ENCODE measurements at regions not wholly inside any gene's neighbourhood (a gene's known extent, or its start where the extent isn't known, plus 50 kb on each side); places are given as distances from the start of the nearest gene placed in this dataset.

DNA sequence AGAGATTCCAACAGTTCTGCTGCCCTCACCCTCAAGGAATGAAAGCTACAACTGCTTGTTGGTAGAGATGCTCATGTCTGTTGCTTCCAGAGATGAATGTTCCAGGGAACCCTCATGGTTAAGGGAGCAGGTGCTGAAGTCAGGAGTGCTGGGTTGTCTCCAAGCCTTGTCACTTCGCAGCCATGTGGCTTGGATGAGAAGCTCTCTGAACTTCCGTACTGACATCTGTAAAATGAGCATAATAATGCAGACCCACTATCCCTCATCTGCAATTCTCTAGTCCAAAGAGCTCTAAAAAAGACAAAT lies 133.3 kb upstream of the ADRA1B start:
- TF ChIP-seq YY1 (IDR thresholded peaks at IDR 0.05) (no peak), GABPA (IDR thresholded peaks at IDR 0.05 in 1 of 2, conservative IDR thresholded peaks at IDR 0.05 in 1 of 2) (no peak), FOXA2 (IDR thresholded peaks at IDR 0.05) (no peak), TAF1 (conservative IDR thresholded peaks at IDR 0.05) (no peak), HNF4A (conservative IDR thresholded peaks at IDR 0.05) (no peak), NR2F2 (IDR thresholded peaks at IDR 0.05) (no peak), HNF4G (IDR thresholded peaks at IDR 0.05) (no peak), EGR1 (IDR thresholded peaks at IDR 0.05; ENCODE audit: low read depth in 2 of 2) (no peak), FOXA1 (IDR thresholded peaks at IDR 0.05) (no peak), RXRA (IDR thresholded peaks at IDR 0.05) (no peak), JUND (IDR thresholded peaks at IDR 0.05) (no peak), SP1 (IDR thresholded peaks at IDR 0.05) (no peak), ZBTB33 (IDR thresholded peaks at IDR 0.05) (no peak), RAD21 (IDR thresholded peaks at IDR 0.05) (no peak)
- TF ChIP-seq, protein P1, sequence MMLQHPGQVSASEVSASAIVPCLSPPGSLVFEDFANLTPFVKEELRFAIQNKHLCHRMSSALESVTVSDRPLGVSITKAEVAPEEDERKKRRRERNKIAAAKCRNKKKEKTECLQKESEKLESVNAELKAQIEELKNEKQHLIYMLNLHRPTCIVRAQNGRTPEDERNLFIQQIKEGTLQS (IDR thresholded peaks at IDR 0.05) = no peak
- TF ChIP-seq, protein P2, sequence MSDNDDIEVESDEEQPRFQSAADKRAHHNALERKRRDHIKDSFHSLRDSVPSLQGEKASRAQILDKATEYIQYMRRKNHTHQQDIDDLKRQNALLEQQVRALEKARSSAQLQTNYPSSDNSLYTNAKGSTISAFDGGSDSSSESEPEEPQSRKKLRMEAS (IDR thresholded peaks at IDR 0.05) = no peak
- TF ChIP-seq, protein P3, sequence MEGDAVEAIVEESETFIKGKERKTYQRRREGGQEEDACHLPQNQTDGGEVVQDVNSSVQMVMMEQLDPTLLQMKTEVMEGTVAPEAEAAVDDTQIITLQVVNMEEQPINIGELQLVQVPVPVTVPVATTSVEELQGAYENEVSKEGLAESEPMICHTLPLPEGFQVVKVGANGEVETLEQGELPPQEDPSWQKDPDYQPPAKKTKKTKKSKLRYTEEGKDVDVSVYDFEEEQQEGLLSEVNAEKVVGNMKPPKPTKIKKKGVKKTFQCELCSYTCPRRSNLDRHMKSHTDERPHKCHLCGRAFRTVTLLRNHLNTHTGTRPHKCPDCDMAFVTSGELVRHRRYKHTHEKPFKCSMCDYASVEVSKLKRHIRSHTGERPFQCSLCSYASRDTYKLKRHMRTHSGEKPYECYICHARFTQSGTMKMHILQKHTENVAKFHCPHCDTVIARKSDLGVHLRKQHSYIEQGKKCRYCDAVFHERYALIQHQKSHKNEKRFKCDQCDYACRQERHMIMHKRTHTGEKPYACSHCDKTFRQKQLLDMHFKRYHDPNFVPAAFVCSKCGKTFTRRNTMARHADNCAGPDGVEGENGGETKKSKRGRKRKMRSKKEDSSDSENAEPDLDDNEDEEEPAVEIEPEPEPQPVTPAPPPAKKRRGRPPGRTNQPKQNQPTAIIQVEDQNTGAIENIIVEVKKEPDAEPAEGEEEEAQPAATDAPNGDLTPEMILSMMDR (IDR thresholded peaks at IDR 0.05; ENCODE audit: low read depth, low read length, missing input control) = no peak
- TF ChIP-seq, protein P4, sequence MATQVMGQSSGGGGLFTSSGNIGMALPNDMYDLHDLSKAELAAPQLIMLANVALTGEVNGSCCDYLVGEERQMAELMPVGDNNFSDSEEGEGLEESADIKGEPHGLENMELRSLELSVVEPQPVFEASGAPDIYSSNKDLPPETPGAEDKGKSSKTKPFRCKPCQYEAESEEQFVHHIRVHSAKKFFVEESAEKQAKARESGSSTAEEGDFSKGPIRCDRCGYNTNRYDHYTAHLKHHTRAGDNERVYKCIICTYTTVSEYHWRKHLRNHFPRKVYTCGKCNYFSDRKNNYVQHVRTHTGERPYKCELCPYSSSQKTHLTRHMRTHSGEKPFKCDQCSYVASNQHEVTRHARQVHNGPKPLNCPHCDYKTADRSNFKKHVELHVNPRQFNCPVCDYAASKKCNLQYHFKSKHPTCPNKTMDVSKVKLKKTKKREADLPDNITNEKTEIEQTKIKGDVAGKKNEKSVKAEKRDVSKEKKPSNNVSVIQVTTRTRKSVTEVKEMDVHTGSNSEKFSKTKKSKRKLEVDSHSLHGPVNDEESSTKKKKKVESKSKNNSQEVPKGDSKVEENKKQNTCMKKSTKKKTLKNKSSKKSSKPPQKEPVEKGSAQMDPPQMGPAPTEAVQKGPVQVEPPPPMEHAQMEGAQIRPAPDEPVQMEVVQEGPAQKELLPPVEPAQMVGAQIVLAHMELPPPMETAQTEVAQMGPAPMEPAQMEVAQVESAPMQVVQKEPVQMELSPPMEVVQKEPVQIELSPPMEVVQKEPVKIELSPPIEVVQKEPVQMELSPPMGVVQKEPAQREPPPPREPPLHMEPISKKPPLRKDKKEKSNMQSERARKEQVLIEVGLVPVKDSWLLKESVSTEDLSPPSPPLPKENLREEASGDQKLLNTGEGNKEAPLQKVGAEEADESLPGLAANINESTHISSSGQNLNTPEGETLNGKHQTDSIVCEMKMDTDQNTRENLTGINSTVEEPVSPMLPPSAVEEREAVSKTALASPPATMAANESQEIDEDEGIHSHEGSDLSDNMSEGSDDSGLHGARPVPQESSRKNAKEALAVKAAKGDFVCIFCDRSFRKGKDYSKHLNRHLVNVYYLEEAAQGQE (IDR thresholded peaks at IDR 0.05) = no peak
- H3K36me3 ChIP-seq (ENCODE audit: control insufficient read depth in 4 of 4, insufficient read depth in 3 of 4, low read depth in 1 of 4, low read length in 3 of 4) = no peaks in the 10 kb centered on the region
- H3K4me3 ChIP-seq (ENCODE audit: low read depth in 1 of 3, low read length in 3 of 3) = no peak overlapping the region
- no peaks in the 10 kb centered on the region for H3K4me1 ChIP-seq (ENCODE audit: control insufficient read depth in 4 of 4, insufficient read depth in 4 of 4, low read length in 3 of 4)
- H3K27ac ChIP-seq (ENCODE audit: low read depth in 1 of 2, low read length in 2 of 2) = no peak overlapping the region
- WGBS = 85% methylated on average over 2 of the region's 2 CpGs
- DNase-seq (ENCODE audit: low spot score) = no peak
- H3K27me3 ChIP-seq (ENCODE audit: control insufficient read depth in 4 of 4, insufficient read depth in 4 of 4, low read length in 3 of 4) = no peaks in the 10 kb centered on the region
- no peaks in the 10 kb centered on the region for H3K9me3 ChIP-seq (ENCODE audit: control insufficient read depth in 4 of 4, low read length in 3 of 4)
- H3K9ac ChIP-seq (ENCODE audit: low read depth in 1 of 2, low read length in 2 of 2) = no peak overlapping the region
